Tibial artery (tissue), 4 donors: ENCODE measurements at regions not wholly inside any gene's neighbourhood (a gene's known extent, or its start where the extent isn't known, plus 50 kb on each side); places are given as distances from the start of the nearest gene placed in this dataset.

Experiments used
- DNase-seq, 2 donors: peaks; one replicate each; pipeline ENCODE4 v3.0.0-alpha.2; 2019
- H3K27ac ChIP-seq, 2 donors: fragments of 200-600 bp; sonication (generic) in 1 of 2; 1 replicate in 1 of 2; 2 replicates in 1 of 2; pipeline ENCODE4 v1.5.1; 2018 to 2019; ENCODE audit warnings: mild to moderate bottlenecking in 1 of 2
- H3K27me3 ChIP-seq, 2 donors: fragments of 200-600 bp; sonication (generic) in 1 of 2; one replicate each; pipeline versions ENCODE4 v1.5.1 to v1.6.0; 2016 to 2019
- H3K36me3 ChIP-seq, 3 donors: fragments of 200-600 bp; sonication (generic) in 2 of 3; one replicate each; pipeline ENCODE4 v1.5.1; 2016 to 2019; ENCODE audit warnings: mild to moderate bottlenecking in 2 of 3
- H3K4me1 ChIP-seq, 4 donors: fragments of 200-600 bp; sonication (generic) in 2 of 4; 1 replicate in 3 of 4; 2 replicates in 1 of 4; pipeline ENCODE4 v1.5.1; 2016 to 2019
- H3K4me3 ChIP-seq, 2 donors: fragments of 200-600 bp; sonication (generic) in 1 of 2; 1 replicate in 1 of 2; 2 replicates in 1 of 2; pipeline ENCODE4 v1.5.1; 2018 to 2019; ENCODE audit warnings: mild to moderate bottlenecking in 2 of 2
- H3K9me3 ChIP-seq, 3 donors: fragments of 200-600 bp; sonication (generic) in 1 of 3; one replicate each; pipeline ENCODE4 v1.5.1; 2016 to 2019
- CTCF ChIP-seq, 2 experiments: fragments of 200-600 bp in 1 of 2; fragments of 450-650 bp in 1 of 2; IDR thresholded peaks; one replicate each; pipeline ENCODE4 v1.5.1; 2017 to 2019; ENCODE audit warnings: antibody characterized with exemption in 2 of 2, mild to moderate bottlenecking in 1 of 2, moderate library complexity in 1 of 2
- intact Hi-C: fragments of 100-400 bp; cut with DNase I; formaldehyde crosslinking; loops from one replicate; pipeline ENCODE4 v1.15.0; 2023; ENCODE audit warnings: low total_unique reads

GRCh38 chr13:112001571-112001970 is 65.4 kb upstream of the SOX1 start:
- Histone ChIP-seq H3K36me3 (no peaks in the 10 kb centered on the region), H3K27me3 (peaks cover 0 to 4% of the 10 kb centered on the region in 2 donors), H3K4me3 (no peak overlapping the region), H3K4me1 (no peaks in the 10 kb centered on the region), H3K27ac (no peak overlapping the region), H3K9me3 (no peaks in the 10 kb centered on the region)
- TF ChIP-seq CTCF (IDR thresholded peaks at IDR 0.05), result no peak
- intact Hi-C loops, result no loop called here
- no peak for DNase-seq

- no peaks in the 10 kb centered on the region for H3K9me3 ChIP-seq
- no peaks in the 10 kb centered on the region for H3K36me3 ChIP-seq
- DNase-seq, result no peak
- H3K4me1 ChIP-seq, result no peaks in the 10 kb centered on the region
- TF ChIP-seq CTCF (IDR thresholded peaks at IDR 0.05), result no peak
- intact Hi-C loops, result no loop called here
- peaks cover 0 to 4% of the 10 kb centered on the region in 2 donors for H3K27me3 ChIP-seq
- no peak overlapping the region for H3K4me3 ChIP-seq
- H3K27ac ChIP-seq, result no peak overlapping the region
Observed at GRCh38 chr13:112003396-112003795, 63.6 kb upstream of the SOX1 start.

GRCh38 chr13:112003941-112004340 is 63.0 kb upstream of the SOX1 start:
- Histone ChIP-seq H3K4me3 (no peak overlapping the region), H3K36me3 (no peaks in the 10 kb centered on the region), H3K4me1 (no peaks in the 10 kb centered on the region), H3K27me3 (no peaks in the 10 kb centered on the region), H3K27ac (no peak overlapping the region), H3K9me3 (no peaks in the 10 kb centered on the region)
- intact Hi-C loops, result no loop called here
- no peak for DNase-seq
- no peak for TF ChIP-seq CTCF (IDR thresholded peaks at IDR 0.05)

GRCh38 chr13:112005925-112006324 is 61.0 kb upstream of the SOX1 start:
- Histone ChIP-seq H3K4me3 (no peak overlapping the region), H3K9me3 (peaks cover 0 to 6% (median 0%) of the 10 kb centered on the region in 3 donors), H3K27me3 (no peaks in the 10 kb centered on the region), H3K4me1 (no peaks in the 10 kb centered on the region), H3K27ac (no peak overlapping the region), H3K36me3 (no peaks in the 10 kb centered on the region)
- DNase-seq, result no peak
- no peak for TF ChIP-seq CTCF (IDR thresholded peaks at IDR 0.05)
- intact Hi-C loops, result no loop called here

- intact Hi-C loops, result no loop called here
Observed at GRCh38 chr13:112007191-112007590, 59.8 kb upstream of the SOX1 start.

More at GRCh38 chr13:112007191-112007590, 59.8 kb upstream of the SOX1 start:
- no peaks in the 10 kb centered on the region for H3K36me3 ChIP-seq
- TF ChIP-seq CTCF (IDR thresholded peaks at IDR 0.05), result no peak
- H3K27me3 ChIP-seq, result no peaks in the 10 kb centered on the region
- peaks cover 0 to 8% (median 0%) of the 10 kb centered on the region in 3 donors for H3K9me3 ChIP-seq
- DNase-seq, result no peak
- H3K27ac ChIP-seq, result no peak overlapping the region
- no peak overlapping the region for H3K4me3 ChIP-seq
- H3K4me1 ChIP-seq, result no peaks in the 10 kb centered on the region
